ENCODE measurements at regions not wholly inside any gene's neighbourhood (a gene's known extent, or its start where the extent isn't known, plus 50 kb on each side); places are given as distances from the start of the nearest gene placed in this dataset.
A peak's percentile ranks its signal among the peaks of the same experiment; 100 is the strongest.

GRCh38 chr13:63435667-63436324 is 2020.1 kb upstream of the PCDH20 start:
- Histone ChIP-seq H3K9me1 (ENCODE audit: insufficient read depth, low read length) (no peaks in the 10 kb centered on the region), H3K9ac (ENCODE audit: low read depth, low read length) (no peak overlapping the region), H3K23ac (ENCODE audit: low read depth, low read length) (peak overlapping the region; percentile 69), H4K91ac (ENCODE audit: insufficient read depth, low read depth, low read length) (peak overlapping the region; percentile 77), H2BK120ac (ENCODE audit: low read depth, low read length) (peak overlapping the region; percentile 91), H3K4me1 (ENCODE audit: control insufficient read depth, insufficient read depth, low read length) (peaks cover 9% of the 10 kb centered on the region), H3K4me2 (ENCODE audit: low read depth, low read length) (peak overlapping the region; percentile 31; the same call in 1 of the 2 replicates), H2BK20ac (ENCODE audit: low read depth, low read length) (peak overlapping the region; percentile 92), H2BK5ac (ENCODE audit: low read depth, low read length, poor library complexity, severe bottlenecking) (peak overlapping the region; percentile 95), H4K8ac (ENCODE audit: low read depth in 2 of 2, low read length in 2 of 2) (peak overlapping the region; percentile 83 to 93), H4K5ac (ENCODE audit: low read depth, low read length) (peak overlapping the region; percentile 87; the same call in 1 of the 2 replicates), H2AK9ac (replicated peaks; ENCODE audit: low read depth, low read length, poor library complexity) (no peak overlapping the region), H3K9me3 (ENCODE audit: control insufficient read depth, insufficient read depth, low read length) (no peaks in the 10 kb centered on the region), H3K36me3 (ENCODE audit: control insufficient read depth, insufficient read depth, low read length) (no peaks in the 10 kb centered on the region), H3K27me3 (ENCODE audit: control insufficient read depth, insufficient read depth, low read length) (no peaks in the 10 kb centered on the region), H3K4me3 (ENCODE audit: insufficient read depth, low read depth, low read length) (no peak overlapping the region), H3K27ac (ENCODE audit: insufficient read depth, low read length) (peak overlapping the region; percentile 80), H2AFZ (replicated peaks; ENCODE audit: low read length, poor library complexity) (peak overlapping the region; percentile 25), H3K18ac (ENCODE audit: low read depth, low read length) (peak overlapping the region; percentile 90), H4K20me1 (ENCODE audit: insufficient read depth, low read length) (no peaks in the 10 kb centered on the region), H2AK5ac (ENCODE audit: low read depth, low read length) (no peak overlapping the region; the same call in 1 of the 2 replicates), H3K4ac (ENCODE audit: low read depth, low read length) (peak overlapping the region; percentile 84), H3K56ac (ENCODE audit: extremely low read depth, insufficient read depth, low read length) (peak overlapping the region; percentile 60), H3K79me1 (ENCODE audit: low read depth in 1 of 2, low read length in 2 of 2) (no peaks in the 10 kb centered on the region), H3K14ac (replicated peaks; ENCODE audit: low read depth, low read length) (peak overlapping the region; percentile 57), H2BK15ac (ENCODE audit: low read depth, low read length) (peak overlapping the region; percentile 93; the same call in 2 of the 3 replicates)
- dilution Hi-C loops (cut with HindIII; ENCODE audit: low sequenced_read_pairs, unreplicated experiment): no loop called here
- peak; percentile 100 for DNase-seq
- intact Hi-C loops (cut with micrococcal nuclease): loop anchor here (10.0 kb wide), 1 partner anchor 311 kb away; no protein-coding TSS in a partner anchor
- ChIA-PET POLR2A (ENCODE audit: unreplicated experiment) (no interaction called here), CTCF (no interaction called here)
- peak; percentile 76 for ATAC-seq (ENCODE audit: low read depth)
- BruUV-seq (replicated peaks): no TSS peak
- WGBS, 2 experiments (ENCODE audit: extremely low coverage in 2 of 2, insufficient read length in 1 of 2): no CpG with 5 or more reads among the region's 2 CpGs
- in situ Hi-C loops (cut with MboI; ENCODE audit: low sequenced_read_pairs): no loop called here
- TF ChIP-seq SMC3 (IDR thresholded peaks at IDR 0.05; ENCODE audit: low read depth, low read length) (0 out of 2 replicates have a peak, but pooled peaks have one; percentile 9), RCOR1 (IDR thresholded peaks at IDR 0.05; ENCODE audit: insufficient replicate concordance, low read length) (peak; percentile 75), ELK1 (IDR thresholded peaks at IDR 0.05; ENCODE audit: borderline replicate concordance, low read depth, low read length) (no peak), POLR2A (IDR thresholded peaks at IDR 0.05; ENCODE audit: low read depth, low read length) (peak; percentile 12; the same call in 1 of the 2 replicates), RFX5 (IDR thresholded peaks at IDR 0.05; ENCODE audit: low read depth, low read length) (no peak), BHLHE40 (IDR thresholded peaks at IDR 0.05; ENCODE audit: low read depth, low read length) (peak; percentile 95), USF2 (IDR thresholded peaks at IDR 0.05; ENCODE audit: low read depth, low read length) (no peak; the same call in 1 of the 2 replicates), MXI1 (IDR thresholded peaks at IDR 0.05; ENCODE audit: borderline replicate concordance, low read depth, low read length) (no peak), RAD21 (IDR thresholded peaks at IDR 0.05; ENCODE audit: low read length) (no peak), MAFK (IDR thresholded peaks at IDR 0.05; ENCODE audit: low read depth, low read length) (0 out of 2 replicates have a peak, but pooled peaks have one; percentile 43), NFE2L2 (IDR thresholded peaks at IDR 0.05; ENCODE audit: low read depth, low read length) (peak; percentile 92), FOS (IDR thresholded peaks at IDR 0.05; ENCODE audit: low read depth, low read length) (peak; percentile 87), CEBPB (IDR thresholded peaks at IDR 0.05; ENCODE audit: low read depth, low read length) (peak; percentile 88), MAZ (IDR thresholded peaks at IDR 0.05; ENCODE audit: borderline replicate concordance, low read depth, low read length) (peak; percentile 78), CTCF (conservative IDR thresholded peaks at IDR 0.05; ENCODE audit: low read depth, low read length) (no peak)
